Type B pancreatic cell (in vitro differentiated cells): ENCODE measurements at regions not wholly inside any gene's neighbourhood (a gene's known extent, or its start where the extent isn't known, plus 50 kb on each side); places are given as distances from the start of the nearest gene placed in this dataset.
"Not testable (repeated sequence)": the region's sequence is repeated elsewhere in the genome, so short reads cannot be mapped to it uniquely, and the experiment has no call there.

Source experiments
- DNase-seq: peaks from one replicate; pipeline ENCODE4 v3.0.0; 2021; ENCODE audit warnings: mixed read lengths; ENCODE audit not compliant: unreplicated experiment; ENCODE audit errors: extremely low spot score
- H3K27ac Mint-ChIP-seq: 2 replicates; pipeline ENCODE4 v1.8.0; 2021; ENCODE audit warnings: mild to moderate bottlenecking, mixed read lengths
- H3K27me3 Mint-ChIP-seq: 2 replicates; pipeline ENCODE4 v1.8.0; 2021; ENCODE audit warnings: mixed read lengths
- H3K36me3 Mint-ChIP-seq: 2 replicates; pipeline ENCODE4 v1.8.0; 2021; ENCODE audit warnings: mixed read lengths
- H3K4me1 Mint-ChIP-seq: one replicate; pipeline ENCODE4 v1.8.0; 2021; ENCODE audit warnings: mixed read lengths; ENCODE audit not compliant: unreplicated experiment
- H3K4me3 Mint-ChIP-seq: 2 replicates; pipeline ENCODE4 v1.8.0; 2021; ENCODE audit warnings: mild to moderate bottlenecking, mixed read lengths
- H3K9me3 Mint-ChIP-seq: 2 replicates; pipeline ENCODE4 v1.8.0; 2021; ENCODE audit warnings: mixed read lengths
- TF ChIP-seq, protein P1 (sequence below): fragments of 200-600 bp; sonication (generic); conservative IDR thresholded peaks from 2 replicates; pipeline ENCODE4 v1.5.0; 2021; ENCODE audit warnings: antibody characterized with exemption, mild to moderate bottlenecking

DNA sequence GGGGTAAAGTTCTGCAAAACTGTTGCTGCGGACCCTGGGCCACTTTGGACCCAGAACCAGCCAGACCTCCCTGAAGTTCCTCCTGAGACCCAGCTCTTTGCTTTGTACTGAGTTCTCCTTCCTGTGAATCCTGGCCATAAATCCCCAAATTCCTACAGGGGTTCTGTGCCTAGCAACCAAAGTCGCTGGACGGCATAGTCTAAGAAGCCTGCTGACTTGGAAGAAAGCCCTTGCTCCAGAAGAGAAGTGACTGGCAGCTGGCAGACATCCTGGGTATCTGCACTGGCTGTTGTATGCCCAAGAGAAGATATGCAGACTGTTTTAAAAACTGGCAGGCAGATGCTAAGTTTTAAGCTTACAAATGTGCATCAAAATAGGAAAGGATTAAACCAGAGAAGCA is 99.9 kb upstream of the SLC24A4 start:
- TF ChIP-seq, protein P1, sequence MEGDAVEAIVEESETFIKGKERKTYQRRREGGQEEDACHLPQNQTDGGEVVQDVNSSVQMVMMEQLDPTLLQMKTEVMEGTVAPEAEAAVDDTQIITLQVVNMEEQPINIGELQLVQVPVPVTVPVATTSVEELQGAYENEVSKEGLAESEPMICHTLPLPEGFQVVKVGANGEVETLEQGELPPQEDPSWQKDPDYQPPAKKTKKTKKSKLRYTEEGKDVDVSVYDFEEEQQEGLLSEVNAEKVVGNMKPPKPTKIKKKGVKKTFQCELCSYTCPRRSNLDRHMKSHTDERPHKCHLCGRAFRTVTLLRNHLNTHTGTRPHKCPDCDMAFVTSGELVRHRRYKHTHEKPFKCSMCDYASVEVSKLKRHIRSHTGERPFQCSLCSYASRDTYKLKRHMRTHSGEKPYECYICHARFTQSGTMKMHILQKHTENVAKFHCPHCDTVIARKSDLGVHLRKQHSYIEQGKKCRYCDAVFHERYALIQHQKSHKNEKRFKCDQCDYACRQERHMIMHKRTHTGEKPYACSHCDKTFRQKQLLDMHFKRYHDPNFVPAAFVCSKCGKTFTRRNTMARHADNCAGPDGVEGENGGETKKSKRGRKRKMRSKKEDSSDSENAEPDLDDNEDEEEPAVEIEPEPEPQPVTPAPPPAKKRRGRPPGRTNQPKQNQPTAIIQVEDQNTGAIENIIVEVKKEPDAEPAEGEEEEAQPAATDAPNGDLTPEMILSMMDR, result no peak
- Mint-ChIP-seq H3K36me3 (no peaks in the 10 kb centered on the region), H3K4me1 (peaks cover 8% of the 10 kb centered on the region), H3K27ac (no peak overlapping the region), H3K4me3 (no peak overlapping the region), H3K9me3 (no peaks in the 10 kb centered on the region), H3K27me3 (peaks cover 32% of the 10 kb centered on the region)
- no peak for DNase-seq

DNA sequence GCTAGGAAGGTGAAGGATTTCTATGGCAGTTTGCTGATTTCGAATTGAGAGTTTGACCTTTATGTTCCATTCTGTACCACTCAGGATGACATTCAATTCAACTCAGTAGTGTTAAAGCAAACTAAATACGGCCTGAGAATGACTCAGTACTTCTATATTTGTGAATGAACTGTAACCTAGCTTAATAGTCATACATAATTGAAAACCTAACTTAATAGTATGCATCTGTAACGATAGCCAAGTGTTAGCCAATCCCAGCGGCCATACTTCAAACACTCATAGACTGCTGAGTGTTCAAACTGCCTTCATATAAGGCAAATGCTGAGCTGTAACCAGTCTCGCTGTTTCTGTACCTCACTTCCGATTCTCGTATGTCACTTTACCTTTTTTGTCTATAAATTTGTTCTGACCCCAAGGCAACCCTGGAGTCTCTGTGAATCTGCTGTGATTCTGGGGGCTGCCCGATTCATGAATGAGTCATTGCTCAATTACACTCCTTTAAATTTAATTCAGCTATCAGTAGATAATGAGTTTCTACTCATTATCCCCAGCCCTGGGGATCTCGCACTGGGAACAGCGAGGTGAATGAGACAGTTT is 98.5 kb upstream of the SLC24A4 start:
- Mint-ChIP-seq H3K27me3 (peaks cover 32% of the 10 kb centered on the region), H3K4me3 (no peak overlapping the region), H3K9me3 (no peaks in the 10 kb centered on the region), H3K27ac (no peak overlapping the region), H3K4me1 (peaks cover 8% of the 10 kb centered on the region), H3K36me3 (no peaks in the 10 kb centered on the region)
- TF ChIP-seq, protein P1, result no peak
- DNase-seq, result no peak

DNA sequence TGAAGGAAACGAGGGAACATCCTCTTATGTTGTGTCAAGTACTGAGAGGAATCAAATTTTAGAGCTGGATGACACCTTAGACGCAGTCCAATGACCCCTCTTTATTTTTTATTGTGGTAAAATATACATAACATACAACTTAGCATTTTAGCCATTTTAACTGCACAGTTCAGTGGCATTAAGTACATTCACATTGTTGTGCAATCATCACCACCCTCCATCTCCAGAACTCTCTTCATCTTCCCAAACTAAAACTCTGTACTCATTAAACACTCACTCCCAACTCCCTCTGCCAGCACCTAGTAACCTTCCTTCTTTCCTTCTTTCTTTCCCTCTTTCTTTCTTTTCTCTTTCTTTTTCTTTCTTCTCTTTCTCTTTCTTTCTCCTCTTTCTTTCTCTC is 97.2 kb upstream of the SLC24A4 start:
- H3K4me1 Mint-ChIP-seq, result peaks cover 8% of the 10 kb centered on the region
- H3K4me3 Mint-ChIP-seq, result no peak overlapping the region

DNA sequence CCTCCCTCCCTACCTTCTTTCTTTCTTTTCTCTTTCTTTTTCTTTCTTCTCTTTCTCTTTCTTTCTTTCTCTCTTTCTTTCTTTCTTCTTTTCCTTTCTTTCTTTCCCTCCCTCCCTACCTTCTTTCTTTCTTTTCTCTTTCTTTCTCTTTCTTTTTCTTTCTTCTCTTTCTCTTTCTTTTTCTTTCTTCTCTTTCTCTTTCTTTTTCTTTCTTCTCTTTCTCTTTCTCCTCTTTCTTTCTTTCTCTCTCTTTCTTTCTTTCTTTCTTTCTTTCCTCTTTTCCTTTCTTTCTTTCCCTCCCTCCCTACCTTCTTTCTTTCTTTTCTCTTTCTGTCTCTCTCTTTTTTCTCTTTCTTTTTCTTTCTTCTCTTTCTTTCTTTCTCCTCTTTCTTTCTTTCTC is 96.8 kb upstream of the SLC24A4 start:
- H3K27me3 Mint-ChIP-seq, result peaks cover 43% of the 10 kb centered on the region
- not testable (repeated sequence) for H3K4me1 Mint-ChIP-seq, H3K4me3 Mint-ChIP-seq, H3K36me3 Mint-ChIP-seq, H3K27ac Mint-ChIP-seq, H3K9me3 Mint-ChIP-seq, DNase-seq

More for the DNA sequence above, 97.2 kb upstream of the SLC24A4 start:
- TF ChIP-seq, protein P1, result no peak
- Mint-ChIP-seq H3K27me3 (peaks cover 40% of the 10 kb centered on the region), H3K9me3 (no peaks in the 10 kb centered on the region), H3K36me3 (no peaks in the 10 kb centered on the region), H3K27ac (no peak overlapping the region)
- DNase-seq, result no peak

DNA sequence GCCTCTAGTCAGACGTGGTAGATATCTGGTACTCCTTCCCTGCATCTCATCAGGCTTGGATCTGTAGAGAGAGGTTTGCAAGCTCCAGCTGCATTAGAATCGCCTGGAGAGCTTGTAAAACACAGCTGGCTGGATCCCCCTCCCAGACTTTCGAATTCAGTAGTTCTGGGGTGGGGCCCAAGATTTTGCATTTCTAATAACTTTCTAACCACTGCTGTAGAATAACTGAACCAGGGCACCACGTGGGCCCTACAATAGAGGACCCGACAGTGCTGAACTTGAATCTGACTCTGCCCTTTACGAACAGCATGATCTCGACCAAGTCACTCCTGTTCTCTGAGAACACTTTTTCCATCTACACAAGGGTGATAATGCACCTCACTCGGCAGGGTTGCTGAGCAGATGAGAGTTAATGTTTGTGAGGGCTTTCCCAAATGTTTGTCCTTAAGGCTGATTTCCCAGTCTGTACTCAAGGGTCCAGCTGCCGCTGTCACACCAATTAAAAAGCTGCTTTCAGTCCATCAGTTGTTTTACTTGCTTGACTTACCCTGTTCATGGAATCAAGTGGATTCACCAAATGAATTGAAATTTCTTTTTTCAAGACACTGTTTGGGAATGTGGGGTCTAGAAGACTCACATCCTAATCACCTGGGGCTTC is 86.6 kb upstream of the SLC24A4 start:
- Mint-ChIP-seq H3K27me3 (peaks cover 7% of the 10 kb centered on the region), H3K27ac (no peak overlapping the region), H3K4me1 (no peaks in the 10 kb centered on the region), H3K36me3 (no peaks in the 10 kb centered on the region), H3K9me3 (no peaks in the 10 kb centered on the region), H3K4me3 (no peak overlapping the region)
- TF ChIP-seq, protein P1, result no peak
- no peak for DNase-seq

DNA sequence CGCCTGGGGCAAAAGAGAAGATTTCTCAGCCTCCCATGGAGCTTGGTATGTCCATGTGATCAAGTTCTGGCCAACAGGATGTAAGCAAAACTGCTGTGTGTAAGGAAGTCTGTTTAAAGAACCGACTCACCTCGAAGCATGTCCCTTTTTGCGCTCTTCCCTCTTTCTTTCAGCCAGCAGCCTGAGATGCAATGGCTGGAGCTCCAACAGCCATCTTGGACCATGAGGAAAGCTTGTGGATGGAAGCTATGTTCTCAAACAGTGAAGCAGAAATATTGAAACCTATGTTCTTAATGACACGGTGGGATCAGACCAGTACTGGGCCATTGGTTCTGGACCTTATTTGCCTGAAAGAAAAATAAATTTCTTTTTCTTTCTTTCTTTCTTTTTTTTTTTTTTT is 82.3 kb upstream of the SLC24A4 start:
- Mint-ChIP-seq H3K9me3 (peaks cover 4% of the 10 kb centered on the region), H3K36me3 (no peaks in the 10 kb centered on the region), H3K27ac (no peak overlapping the region), H3K4me1 (no peaks in the 10 kb centered on the region), H3K27me3 (no peaks in the 10 kb centered on the region), H3K4me3 (no peak overlapping the region)
- TF ChIP-seq, protein P1, result no peak
- DNase-seq, result no peak
